HEK293T (cell line): ENCODE measurements at regions not wholly inside any gene's neighbourhood (a gene's known extent, or its start where the extent isn't known, plus 50 kb on each side); places are given as distances from the start of the nearest gene placed in this dataset.

ENCODE experiments used
- ARNT ChIP-seq: fragments of 450-650 bp; IDR thresholded peaks from 2 replicates; pipeline ENCODE4 v1.6.1; 2017; ENCODE audit warnings: mild to moderate bottlenecking
- BHLHE40 ChIP-seq: fragments of 450-650 bp; IDR thresholded peaks from 2 replicates; pipeline ENCODE4 v1.6.1; 2016; ENCODE audit warnings: mild to moderate bottlenecking, moderate library complexity, borderline replicate concordance
- CTBP1 ChIP-seq: fragments of 450-650 bp; IDR thresholded peaks from 2 replicates; pipeline ENCODE4 v1.6.1; 2016; ENCODE audit warnings: borderline replicate concordance
- ELF4 ChIP-seq: fragments of 450-650 bp; IDR thresholded peaks from 2 replicates; pipeline ENCODE4 v1.6.1; 2017; ENCODE audit warnings: antibody characterized with exemption
- FOXA1 ChIP-seq: fragments of 450-650 bp; IDR thresholded peaks from 2 replicates; pipeline ENCODE4 v1.6.1; 2016; ENCODE audit warnings: mild to moderate bottlenecking
- FOXK2 ChIP-seq: fragments of 450-650 bp; IDR thresholded peaks from 2 replicates; pipeline ENCODE4 v1.6.1; 2016; ENCODE audit warnings: mild to moderate bottlenecking
- FOXM1 ChIP-seq: fragments of 450-650 bp; IDR thresholded peaks from 2 replicates; pipeline ENCODE4 v1.6.1; 2017; ENCODE audit warnings: mild to moderate bottlenecking, borderline replicate concordance
- LEF1 ChIP-seq: fragments of 450-650 bp; IDR thresholded peaks from 2 replicates; pipeline ENCODE4 v1.6.1; 2017; ENCODE audit warnings: mild to moderate bottlenecking, borderline replicate concordance
- NFRKB ChIP-seq: fragments of 450-650 bp; IDR thresholded peaks from 2 replicates; pipeline ENCODE4 v1.6.1; 2016; ENCODE audit warnings: mild to moderate bottlenecking, moderate library complexity
- SP1 ChIP-seq: fragments of 450-650 bp; IDR thresholded peaks from 2 replicates; pipeline ENCODE4 v1.6.1; 2017
- SUZ12 ChIP-seq: fragments of 450-650 bp; IDR thresholded peaks from 2 replicates; pipeline ENCODE4 v1.6.1; 2016; ENCODE audit warnings: mild to moderate bottlenecking
- TARDBP ChIP-seq: fragments of 450-650 bp; IDR thresholded peaks from 2 replicates; pipeline ENCODE4 v1.6.1; 2016
- ZNF384 ChIP-seq: fragments of 450-650 bp; IDR thresholded peaks from 2 replicates; pipeline ENCODE4 v1.6.1; 2016
- TF ChIP-seq, protein P1 (sequence below): fragments of 450-650 bp; IDR thresholded peaks from 2 replicates; pipeline ENCODE4 v1.6.1; 2016

DNA sequence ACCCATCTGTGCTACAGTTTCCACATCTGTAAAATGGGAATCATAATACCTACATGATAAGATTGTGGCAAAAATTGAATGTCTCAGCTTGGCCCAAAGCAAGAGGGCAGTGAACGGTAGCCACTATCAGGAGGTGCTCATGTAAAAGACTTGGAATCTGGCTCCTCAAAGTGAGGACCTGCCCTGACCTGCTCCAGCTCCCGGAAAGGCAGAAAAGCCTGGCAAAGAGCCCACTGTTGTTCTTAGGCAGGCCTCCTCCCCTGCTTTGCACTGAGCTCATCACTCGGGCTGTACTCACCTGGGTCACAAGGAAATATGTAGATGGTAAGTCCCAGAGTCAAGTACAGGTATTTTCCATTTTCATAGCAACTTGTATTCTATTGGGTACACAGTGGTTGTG, 250.7 kb upstream of the TBL1XR1 start:
- TF ChIP-seq TARDBP (no peak), NFRKB (no peak), BHLHE40 (no peak), SUZ12 (no peak), FOXK2 (no peak), FOXM1 (no peak), LEF1 (no peak), SP1 (no peak), ARNT (no peak), ZNF384 (no peak), FOXA1 (no peak), CTBP1 (no peak), ELF4 (no peak)
- TF ChIP-seq, protein P1, sequence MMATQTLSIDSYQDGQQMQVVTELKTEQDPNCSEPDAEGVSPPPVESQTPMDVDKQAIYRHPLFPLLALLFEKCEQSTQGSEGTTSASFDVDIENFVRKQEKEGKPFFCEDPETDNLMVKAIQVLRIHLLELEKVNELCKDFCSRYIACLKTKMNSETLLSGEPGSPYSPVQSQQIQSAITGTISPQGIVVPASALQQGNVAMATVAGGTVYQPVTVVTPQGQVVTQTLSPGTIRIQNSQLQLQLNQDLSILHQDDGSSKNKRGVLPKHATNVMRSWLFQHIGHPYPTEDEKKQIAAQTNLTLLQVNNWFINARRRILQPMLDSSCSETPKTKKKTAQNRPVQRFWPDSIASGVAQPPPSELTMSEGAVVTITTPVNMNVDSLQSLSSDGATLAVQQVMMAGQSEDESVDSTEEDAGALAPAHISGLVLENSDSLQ: no peak
